GM12891 (cell line): ENCODE measurements at regions not wholly inside any gene's neighbourhood (a gene's known extent, or its start where the extent isn't known, plus 50 kb on each side); places are given as distances from the start of the nearest gene placed in this dataset.

Experiments
- POLR2A ChIP-seq: IDR thresholded peaks from 2 replicates; pipeline ENCODE4 v1.6.1; 2011; ENCODE audit warnings: low read depth, low read length, control low read depth
- POLR2AphosphoS5 ChIP-seq: IDR thresholded peaks from 2 replicates; pipeline ENCODE4 v1.6.1; 2011; ENCODE audit warnings: low read depth, low read length, control low read depth

DNA sequence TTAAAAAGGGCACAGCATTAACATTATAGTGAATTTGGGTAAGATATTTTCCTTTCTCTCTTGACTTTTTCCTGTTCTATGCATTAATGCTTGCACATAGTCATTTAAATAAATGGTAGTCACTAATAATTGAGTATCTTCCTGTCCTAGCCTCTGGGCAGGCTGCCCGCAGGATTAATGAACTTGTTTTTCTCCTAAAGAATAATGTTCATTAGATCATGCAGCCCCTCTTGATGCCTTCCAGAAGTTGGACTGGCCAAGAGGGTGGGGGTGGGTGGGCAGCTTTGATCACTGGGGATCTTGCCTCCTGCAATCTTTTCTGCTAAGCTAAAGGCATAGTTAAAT is 514.5 kb upstream of the CDH2 start:
- TF ChIP-seq POLR2A (no peak), POLR2AphosphoS5 (no peak)
